NB4 (cell line): ENCODE measurements at regions not wholly inside any gene's neighbourhood (a gene's known extent, or its start where the extent isn't known, plus 50 kb on each side); places are given as distances from the start of the nearest gene placed in this dataset.

Experiments used
- CTCF ChIP-seq: IDR thresholded peaks from one replicate; pipeline ENCODE4 v1.5.1; 2012; ENCODE audit warnings: low read depth, low read length
- MYC ChIP-seq: IDR thresholded peaks from 2 replicates; pipeline ENCODE4 v1.6.1; 2011; ENCODE audit warnings: low read depth, low read length
- POLR2A ChIP-seq: IDR thresholded peaks from 2 replicates; pipeline ENCODE4 v1.6.1; 2011; ENCODE audit warnings: mild to moderate bottlenecking; ENCODE audit not compliant: insufficient read length; ENCODE audit errors: extremely low read depth

GRCh38 chr10:83374741-83375140 lies 764.6 kb upstream of the GHITM start:
- no peak for TF ChIP-seq CTCF
- no peak for TF ChIP-seq MYC
- no peak for TF ChIP-seq POLR2A
